Ishikawa (cell line): ENCODE measurements at regions not wholly inside any gene's neighbourhood (a gene's known extent, or its start where the extent isn't known, plus 50 kb on each side); places are given as distances from the start of the nearest gene placed in this dataset.

Experiments used
- CEBPB ChIP-seq: IDR thresholded peaks from 2 replicates; pipeline ENCODE4 v1.6.1; 2012
- CREB1 ChIP-seq: IDR thresholded peaks from 2 replicates; pipeline ENCODE4 v1.6.1; 2012; ENCODE audit warnings: low read depth
- EGR1 ChIP-seq: IDR thresholded peaks from 2 replicates; pipeline ENCODE4 v1.6.1; 2012
- EP300 ChIP-seq: IDR thresholded peaks from 2 replicates; pipeline ENCODE4 v1.6.1; 2012; ENCODE audit warnings: borderline replicate concordance
- FOXM1 ChIP-seq: IDR thresholded peaks from 2 replicates; pipeline ENCODE4 v1.6.1; 2012; ENCODE audit warnings: low read depth, borderline replicate concordance
- NFIC ChIP-seq: IDR thresholded peaks from 2 replicates; pipeline ENCODE4 v1.6.1; 2012
- RAD21 ChIP-seq: IDR thresholded peaks from 2 replicates; pipeline ENCODE4 v1.6.1; 2012; ENCODE audit warnings: low read depth
- TAF1 ChIP-seq: IDR thresholded peaks from 2 replicates; pipeline ENCODE4 v1.6.1; 2012; ENCODE audit warnings: low read depth, mild to moderate bottlenecking
- TEAD4 ChIP-seq: IDR thresholded peaks from 2 replicates; pipeline ENCODE4 v1.6.1; 2012
- YY1 ChIP-seq: IDR thresholded peaks from 2 replicates; pipeline ENCODE4 v1.6.1; 2012; ENCODE audit warnings: low read depth
- ZBTB7A ChIP-seq: IDR thresholded peaks from 2 replicates; pipeline ENCODE4 v1.6.1; 2012; ENCODE audit warnings: low read depth
- TF ChIP-seq, protein P1 (sequence below): IDR thresholded peaks from 2 replicates; pipeline ENCODE4 v1.6.1; 2012; ENCODE audit warnings: low read depth, mild to moderate bottlenecking
- TF ChIP-seq, protein P2 (sequence below): IDR thresholded peaks from 2 replicates; pipeline ENCODE4 v1.6.1; 2012
- TF ChIP-seq, protein P3 (sequence below): IDR thresholded peaks from 2 replicates; pipeline ENCODE4 v1.6.1; 2012

DNA sequence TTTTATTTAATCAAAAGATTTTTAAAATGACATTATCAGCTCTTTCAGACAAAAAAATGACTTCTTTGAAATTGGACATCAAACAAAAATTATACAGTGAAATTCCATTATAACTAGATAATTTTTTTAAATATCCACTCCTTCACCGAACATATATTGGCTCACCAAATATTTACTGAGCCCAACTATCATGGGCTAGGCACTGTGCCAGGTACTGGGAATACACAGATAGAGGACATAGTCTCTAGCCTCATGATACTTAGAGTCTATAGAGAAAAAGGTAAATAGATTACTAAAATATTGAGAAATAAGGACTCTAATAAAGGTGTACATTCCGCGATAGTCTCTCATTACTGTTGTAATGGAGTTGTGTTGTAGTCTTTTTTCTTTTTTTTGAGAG, 219.9 kb downstream of the SEC23A start:
- TF ChIP-seq EP300, result no peak
- TF ChIP-seq, protein P1, sequence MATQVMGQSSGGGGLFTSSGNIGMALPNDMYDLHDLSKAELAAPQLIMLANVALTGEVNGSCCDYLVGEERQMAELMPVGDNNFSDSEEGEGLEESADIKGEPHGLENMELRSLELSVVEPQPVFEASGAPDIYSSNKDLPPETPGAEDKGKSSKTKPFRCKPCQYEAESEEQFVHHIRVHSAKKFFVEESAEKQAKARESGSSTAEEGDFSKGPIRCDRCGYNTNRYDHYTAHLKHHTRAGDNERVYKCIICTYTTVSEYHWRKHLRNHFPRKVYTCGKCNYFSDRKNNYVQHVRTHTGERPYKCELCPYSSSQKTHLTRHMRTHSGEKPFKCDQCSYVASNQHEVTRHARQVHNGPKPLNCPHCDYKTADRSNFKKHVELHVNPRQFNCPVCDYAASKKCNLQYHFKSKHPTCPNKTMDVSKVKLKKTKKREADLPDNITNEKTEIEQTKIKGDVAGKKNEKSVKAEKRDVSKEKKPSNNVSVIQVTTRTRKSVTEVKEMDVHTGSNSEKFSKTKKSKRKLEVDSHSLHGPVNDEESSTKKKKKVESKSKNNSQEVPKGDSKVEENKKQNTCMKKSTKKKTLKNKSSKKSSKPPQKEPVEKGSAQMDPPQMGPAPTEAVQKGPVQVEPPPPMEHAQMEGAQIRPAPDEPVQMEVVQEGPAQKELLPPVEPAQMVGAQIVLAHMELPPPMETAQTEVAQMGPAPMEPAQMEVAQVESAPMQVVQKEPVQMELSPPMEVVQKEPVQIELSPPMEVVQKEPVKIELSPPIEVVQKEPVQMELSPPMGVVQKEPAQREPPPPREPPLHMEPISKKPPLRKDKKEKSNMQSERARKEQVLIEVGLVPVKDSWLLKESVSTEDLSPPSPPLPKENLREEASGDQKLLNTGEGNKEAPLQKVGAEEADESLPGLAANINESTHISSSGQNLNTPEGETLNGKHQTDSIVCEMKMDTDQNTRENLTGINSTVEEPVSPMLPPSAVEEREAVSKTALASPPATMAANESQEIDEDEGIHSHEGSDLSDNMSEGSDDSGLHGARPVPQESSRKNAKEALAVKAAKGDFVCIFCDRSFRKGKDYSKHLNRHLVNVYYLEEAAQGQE, result no peak
- TF ChIP-seq CEBPB, result no peak
- TF ChIP-seq TEAD4, result no peak
- TF ChIP-seq, protein P2, sequence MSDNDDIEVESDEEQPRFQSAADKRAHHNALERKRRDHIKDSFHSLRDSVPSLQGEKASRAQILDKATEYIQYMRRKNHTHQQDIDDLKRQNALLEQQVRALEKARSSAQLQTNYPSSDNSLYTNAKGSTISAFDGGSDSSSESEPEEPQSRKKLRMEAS, result no peak
- no peak for TF ChIP-seq YY1
- no peak for TF ChIP-seq RAD21
- no peak for TF ChIP-seq TAF1
- no peak for TF ChIP-seq FOXM1
- no peak for TF ChIP-seq EGR1
- TF ChIP-seq CREB1, result no peak
- TF ChIP-seq NFIC, result no peak
- TF ChIP-seq ZBTB7A, result no peak
- TF ChIP-seq, protein P3, sequence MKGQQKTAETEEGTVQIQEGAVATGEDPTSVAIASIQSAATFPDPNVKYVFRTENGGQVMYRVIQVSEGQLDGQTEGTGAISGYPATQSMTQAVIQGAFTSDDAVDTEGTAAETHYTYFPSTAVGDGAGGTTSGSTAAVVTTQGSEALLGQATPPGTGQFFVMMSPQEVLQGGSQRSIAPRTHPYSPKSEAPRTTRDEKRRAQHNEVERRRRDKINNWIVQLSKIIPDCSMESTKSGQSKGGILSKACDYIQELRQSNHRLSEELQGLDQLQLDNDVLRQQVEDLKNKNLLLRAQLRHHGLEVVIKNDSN, result no peak
